ENCODE measurements at regions not wholly inside any gene's neighbourhood (a gene's known extent, or its start where the extent isn't known, plus 50 kb on each side); places are given as distances from the start of the nearest gene placed in this dataset.

DNA sequence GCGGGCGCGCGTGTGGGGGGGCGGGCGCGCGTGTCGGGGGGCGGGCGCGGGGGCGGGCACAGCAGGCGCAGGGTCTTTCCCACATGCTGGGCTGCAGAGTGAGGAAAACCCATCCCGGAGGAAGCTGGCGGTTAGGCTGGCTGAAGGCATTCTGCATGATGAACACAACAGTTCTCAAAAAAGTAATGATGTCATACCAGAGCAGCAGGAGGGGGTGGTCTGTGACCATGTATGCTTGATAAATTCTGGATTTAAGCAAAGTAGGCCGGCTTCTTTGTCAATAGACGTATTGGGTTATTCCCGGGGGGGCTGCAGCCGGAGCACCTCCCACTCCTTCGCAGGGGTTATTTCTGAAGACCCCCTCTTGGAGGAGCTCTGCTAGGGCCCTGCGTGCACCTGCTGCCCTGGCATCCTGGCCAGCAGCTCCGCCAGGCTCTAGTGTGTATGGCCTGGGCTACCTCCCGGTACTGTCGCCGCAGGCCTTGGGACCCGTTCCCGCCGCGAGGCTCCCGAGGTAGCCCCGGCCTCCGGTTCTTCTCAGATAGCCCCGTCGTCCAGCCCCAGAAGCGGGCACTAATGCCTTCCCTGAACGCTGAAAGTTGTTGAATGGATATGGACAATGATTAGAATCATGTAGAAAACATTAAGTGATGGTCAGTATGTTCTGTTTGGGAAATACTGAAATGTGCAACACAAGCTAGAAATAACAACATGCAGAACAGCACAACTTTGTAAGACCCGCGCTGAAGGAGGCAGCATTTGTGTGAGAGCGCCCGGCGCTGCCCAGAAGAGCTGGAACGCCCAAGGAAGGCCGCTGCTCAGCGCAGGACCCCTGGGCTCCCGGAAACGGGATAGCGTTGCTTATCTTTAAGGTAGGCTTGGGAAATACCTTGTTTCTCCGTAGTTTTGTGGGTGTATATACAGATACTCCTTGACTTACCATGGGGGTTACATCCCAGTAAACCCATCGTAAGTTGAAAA, 101.4 kb upstream of the RAB6C start:
- WGBS (ENCODE audit: low lambda C conversion rate) = 73% methylated on average over 44 of the region's 50 CpGs
- no peaks in the 10 kb centered on the region for H3K79me2 ChIP-seq (ENCODE audit: insufficient read depth, low read length)
- H3K4me3 ChIP-seq (replicated peaks in 1 of 3; ENCODE audit: insufficient read depth in 1 of 3, low read depth in 2 of 3, low read length in 3 of 3) = no peak overlapping the region
- H2AFZ ChIP-seq (ENCODE audit: low read length) = no peak overlapping the region
- H3K27ac ChIP-seq (ENCODE audit: extremely low read length, insufficient read depth, low read length) = no peak overlapping the region
- DNase-seq (ENCODE audit: low spot score) (no peak), FAIRE-seq (no peak), ATAC-seq (no peak)
- ChIA-PET CTCF (ENCODE audit: low intra/inter-chr PET ratio, low total read pairs) (no interaction called here), POLR2A (no interaction called here)
- H3K4me1 ChIP-seq (ENCODE audit: insufficient read depth, low read length) = no peaks in the 10 kb centered on the region
- in situ Hi-C loops (cut with HindIII; ENCODE audit: extremely low pct_ligation_motif_present, low pct_unique_long_range_greater_than_20kb) (no loop called here), intact Hi-C loops (cut with micrococcal nuclease; ENCODE audit: unreplicated experiment) (no loop called here)
- TF ChIP-seq FOXM1 (CRISPR knock-in tag; IDR thresholded peaks at IDR 0.05) (no peak), ATF7 (IDR thresholded peaks at IDR 0.05) (peak; percentile 33), ATF7 (CRISPR knock-in tag; IDR thresholded peaks at IDR 0.05) (no peak)
- no TSS peak for BruUV-seq (replicated peaks)
- no peak overlapping the region for H3K9ac ChIP-seq (ENCODE audit: insufficient read depth, low read depth, low read length)
- no peaks in the 10 kb centered on the region for H4K20me1 ChIP-seq (ENCODE audit: insufficient read depth, low read length)
- no peaks in the 10 kb centered on the region for H3K9me3 ChIP-seq (ENCODE audit: low read length)
- no peak overlapping the region for H3K4me2 ChIP-seq (ENCODE audit: low read depth, low read length)
- no peaks in the 10 kb centered on the region for H3K36me3 ChIP-seq (replicated peaks in 1 of 2; ENCODE audit: control insufficient read depth in 1 of 2, insufficient read depth in 2 of 2, low read length in 2 of 2)
- peaks cover 2 to 36% of the 10 kb centered on the region in 2 experiments; a peak in 3 of 5 replicates for H3K27me3 ChIP-seq (ENCODE audit: control insufficient read depth in 1 of 2, insufficient read depth in 2 of 2, low read length in 2 of 2)

GRCh38 chr2:129879614-129880180, 99.8 kb upstream of the RAB6C start:
- no TSS peak for BruUV-seq (replicated peaks)
- no peak overlapping the region for H3K9ac ChIP-seq (ENCODE audit: insufficient read depth, low read depth, low read length)
- no peak for ATAC-seq
- H3K9me3 ChIP-seq (ENCODE audit: low read length) = no peaks in the 10 kb centered on the region
- no peak overlapping the region for H3K4me2 ChIP-seq (ENCODE audit: low read depth, low read length)
- H3K4me1 ChIP-seq (ENCODE audit: insufficient read depth, low read length) = no peaks in the 10 kb centered on the region
- H2AFZ ChIP-seq (ENCODE audit: low read length) = no peak overlapping the region
- in situ Hi-C loops (cut with HindIII; ENCODE audit: extremely low pct_ligation_motif_present, low pct_unique_long_range_greater_than_20kb) (no loop called here), intact Hi-C loops (cut with micrococcal nuclease; ENCODE audit: unreplicated experiment) (no loop called here)
- no peak overlapping the region for H3K27ac ChIP-seq (ENCODE audit: extremely low read length, insufficient read depth, low read length)
- no peaks in the 10 kb centered on the region for H4K20me1 ChIP-seq (ENCODE audit: insufficient read depth, low read length)
- H3K27me3 ChIP-seq (ENCODE audit: control insufficient read depth in 1 of 2, insufficient read depth in 2 of 2, low read length in 2 of 2) = peaks cover 2 to 43% of the 10 kb centered on the region in 2 experiments; a peak in 3 of 5 replicates
- FAIRE-seq = no peak
- TF ChIP-seq, protein P1, sequence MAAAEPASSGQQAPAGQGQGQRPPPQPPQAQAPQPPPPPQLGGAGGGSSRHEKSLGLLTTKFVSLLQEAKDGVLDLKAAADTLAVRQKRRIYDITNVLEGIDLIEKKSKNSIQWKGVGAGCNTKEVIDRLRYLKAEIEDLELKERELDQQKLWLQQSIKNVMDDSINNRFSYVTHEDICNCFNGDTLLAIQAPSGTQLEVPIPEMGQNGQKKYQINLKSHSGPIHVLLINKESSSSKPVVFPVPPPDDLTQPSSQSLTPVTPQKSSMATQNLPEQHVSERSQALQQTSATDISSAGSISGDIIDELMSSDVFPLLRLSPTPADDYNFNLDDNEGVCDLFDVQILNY (CRISPR knock-in tag; conservative IDR thresholded peaks at IDR 0.05) = no peak
- no peak for TF ChIP-seq TCF12 (IDR thresholded peaks at IDR 0.05)
- TF ChIP-seq TCF12 (CRISPR knock-in tag; IDR thresholded peaks at IDR 0.05) = no peak
- TF ChIP-seq YEATS4 (CRISPR knock-in tag; IDR thresholded peaks at IDR 0.05; ENCODE audit: borderline replicate concordance) = no peak
- TF ChIP-seq ZNF773 (CRISPR knock-in tag; IDR thresholded peaks at IDR 0.05; ENCODE audit: borderline replicate concordance) = no peak
- no peak for TF ChIP-seq TMF1 (CRISPR knock-in tag; IDR thresholded peaks at IDR 0.05; ENCODE audit: low read depth)
- TF ChIP-seq ZNF180 (CRISPR knock-in tag; IDR thresholded peaks at IDR 0.05; ENCODE audit: borderline replicate concordance, low read depth) = no peak
- no peak for TF ChIP-seq ZNF20 (CRISPR knock-in tag; IDR thresholded peaks at IDR 0.05)
- no peak for TF ChIP-seq POLR2AphosphoS5 (IDR thresholded peaks at IDR 0.05; ENCODE audit: low read depth, low read length)
- no peak for TF ChIP-seq ZNF383 (CRISPR knock-in tag; IDR thresholded peaks at IDR 0.05; ENCODE audit: borderline replicate concordance)
- TF ChIP-seq SRF (IDR thresholded peaks at IDR 0.05; ENCODE audit: low read depth, low read length) = no peak
- TF ChIP-seq CCDC6 (CRISPR knock-in tag; IDR thresholded peaks at IDR 0.05) = no peak
- TF ChIP-seq, protein P2, sequence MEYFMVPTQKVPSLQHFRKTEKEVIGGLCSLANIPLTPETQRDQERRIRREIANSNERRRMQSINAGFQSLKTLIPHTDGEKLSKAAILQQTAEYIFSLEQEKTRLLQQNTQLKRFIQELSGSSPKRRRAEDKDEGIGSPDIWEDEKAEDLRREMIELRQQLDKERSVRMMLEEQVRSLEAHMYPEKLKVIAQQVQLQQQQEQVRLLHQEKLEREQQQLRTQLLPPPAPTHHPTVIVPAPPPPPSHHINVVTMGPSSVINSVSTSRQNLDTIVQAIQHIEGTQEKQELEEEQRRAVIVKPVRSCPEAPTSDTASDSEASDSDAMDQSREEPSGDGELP (IDR thresholded peaks at IDR 0.05; ENCODE audit: borderline replicate concordance, low read depth) = no peak
- TF ChIP-seq GABPB1 (CRISPR knock-in tag; IDR thresholded peaks at IDR 0.05) = no peak
- 37% methylated on average over 6 of the region's 9 CpGs for WGBS (ENCODE audit: low lambda C conversion rate)
- H3K36me3 ChIP-seq (replicated peaks in 1 of 2; ENCODE audit: control insufficient read depth in 1 of 2, insufficient read depth in 2 of 2, low read length in 2 of 2) = no peaks in the 10 kb centered on the region
- no peak for DNase-seq (ENCODE audit: low spot score)
- ChIA-PET POLR2A (no interaction called here), CTCF (ENCODE audit: low intra/inter-chr PET ratio, low total read pairs) (no interaction called here)
- no peaks in the 10 kb centered on the region for H3K79me2 ChIP-seq (ENCODE audit: insufficient read depth, low read length)
- H3K4me3 ChIP-seq (replicated peaks in 1 of 3; ENCODE audit: insufficient read depth in 1 of 3, low read depth in 2 of 3, low read length in 3 of 3) = no peak overlapping the region
